IPS DF 6.9 (cell line): ENCODE measurements at regions not wholly inside any gene's neighbourhood (a gene's known extent, or its start where the extent isn't known, plus 50 kb on each side); places are given as distances from the start of the nearest gene placed in this dataset.

Experiments used
- DNase-seq: peaks from one replicate; pipeline ENCODE4 v3.0.0-alpha.2; 2013; ENCODE audit warnings: low read depth, low spot score
- H3K27ac ChIP-seq: one replicate; pipeline ENCODE4 v1.5.1; 2013; ENCODE audit warnings: low read length, control low read depth
- H3K27me3 ChIP-seq: 2 replicates; pipeline ENCODE4 v1.6.1; 2013; ENCODE audit warnings: mild to moderate bottlenecking, low read length; ENCODE audit not compliant: control insufficient read depth, insufficient read depth
- H3K36me3 ChIP-seq: 2 replicates; pipeline ENCODE4 v1.6.1; 2013; ENCODE audit warnings: low read length; ENCODE audit not compliant: control insufficient read depth, insufficient read depth
- H3K4me1 ChIP-seq: 2 replicates; pipeline ENCODE4 v1.6.1; 2013; ENCODE audit warnings: low read length; ENCODE audit not compliant: control insufficient read depth, insufficient read depth
- H3K4me3 ChIP-seq: 2 replicates; pipeline ENCODE4 v1.5.1; 2013; ENCODE audit warnings: mild to moderate bottlenecking, low read length
- H3K9me3 ChIP-seq: 2 replicates; pipeline ENCODE4 v1.6.1; 2013; ENCODE audit warnings: low read length, inconsistent platforms; ENCODE audit not compliant: control insufficient read depth, insufficient read depth
- whole genome bisulfite sequencing: extraction: QIAGEN DNeasy Blood & Tissue Kit; methylation state at CpG from one replicate; pipeline ENCODE4 v1.1.7; 2013; ENCODE audit warnings: mixed read lengths, missing lambda C conversion rate; ENCODE audit not compliant: insufficient read length, insufficient coverage; 5-methylcytosine and 5-hydroxymethylcytosine counted together

DNA sequence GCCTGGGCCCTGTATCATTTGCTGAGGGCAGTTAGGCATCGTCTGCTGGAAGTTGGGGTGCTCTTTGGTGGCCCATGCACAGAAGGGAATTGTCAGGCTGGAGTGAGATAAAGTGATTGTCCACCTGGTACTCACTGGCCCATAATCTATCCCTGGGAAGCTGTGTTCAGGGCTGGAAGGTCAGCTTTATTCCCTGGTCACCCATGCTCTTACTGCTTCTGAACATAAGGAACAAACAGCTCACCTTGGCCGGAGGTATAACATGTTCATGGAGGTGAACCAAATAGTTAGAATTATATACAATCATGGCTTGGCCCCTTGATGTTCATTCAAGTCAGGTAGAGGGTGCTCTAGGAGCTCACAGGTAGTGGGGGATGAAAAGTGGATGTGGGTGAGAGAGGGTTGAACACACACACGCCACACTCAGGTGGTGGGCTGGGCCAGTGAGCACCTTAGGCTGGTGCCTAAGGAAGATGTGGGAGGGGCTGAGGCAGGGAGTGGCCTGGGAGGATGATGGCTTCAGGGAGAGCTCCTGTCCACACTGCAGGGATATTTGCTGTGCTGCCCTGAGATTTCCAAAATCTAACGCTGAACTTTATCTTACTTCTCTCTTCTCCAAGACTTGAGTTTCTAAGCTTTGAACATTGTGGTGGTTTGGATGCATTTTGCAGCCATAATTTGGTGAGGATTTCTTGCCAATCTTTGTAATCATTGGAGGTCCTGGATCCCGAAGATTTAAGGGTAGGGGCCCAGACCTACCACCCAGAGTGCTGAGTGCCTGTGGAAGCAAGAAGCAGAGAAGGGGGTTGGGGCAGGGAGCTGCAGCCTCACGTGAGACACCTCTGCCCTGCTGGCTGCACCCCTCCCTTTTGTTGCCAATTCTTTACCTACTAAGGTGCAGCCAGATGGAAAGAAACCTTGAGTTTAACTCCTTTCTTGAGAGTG is 420.6 kb downstream of the ZNF536 start:
- Histone ChIP-seq H3K27ac (no peak overlapping the region), H3K36me3 (no peaks in the 10 kb centered on the region), H3K27me3 (no peaks in the 10 kb centered on the region), H3K9me3 (no peaks in the 10 kb centered on the region; the same call in 1 of the 2 replicates), H3K4me1 (no peaks in the 10 kb centered on the region), H3K4me3 (no peak overlapping the region)
- DNase-seq: no peak
- no CpG with 5 or more reads among the region's 6 CpGs for WGBS

GRCh38 chr19:30791088-30791487 is 418.9 kb downstream of the ZNF536 start:
- H3K36me3 ChIP-seq: no peaks in the 10 kb centered on the region
- H3K4me1 ChIP-seq: no peaks in the 10 kb centered on the region
- no peaks in the 10 kb centered on the region for H3K27me3 ChIP-seq
- H3K4me3 ChIP-seq: no peak overlapping the region
- no peaks in the 10 kb centered on the region; the same call in 1 of the 2 replicates for H3K9me3 ChIP-seq
- no CpG with 5 or more reads among the region's 13 CpGs for WGBS
- no peak overlapping the region for H3K27ac ChIP-seq
- no peak for DNase-seq

DNA sequence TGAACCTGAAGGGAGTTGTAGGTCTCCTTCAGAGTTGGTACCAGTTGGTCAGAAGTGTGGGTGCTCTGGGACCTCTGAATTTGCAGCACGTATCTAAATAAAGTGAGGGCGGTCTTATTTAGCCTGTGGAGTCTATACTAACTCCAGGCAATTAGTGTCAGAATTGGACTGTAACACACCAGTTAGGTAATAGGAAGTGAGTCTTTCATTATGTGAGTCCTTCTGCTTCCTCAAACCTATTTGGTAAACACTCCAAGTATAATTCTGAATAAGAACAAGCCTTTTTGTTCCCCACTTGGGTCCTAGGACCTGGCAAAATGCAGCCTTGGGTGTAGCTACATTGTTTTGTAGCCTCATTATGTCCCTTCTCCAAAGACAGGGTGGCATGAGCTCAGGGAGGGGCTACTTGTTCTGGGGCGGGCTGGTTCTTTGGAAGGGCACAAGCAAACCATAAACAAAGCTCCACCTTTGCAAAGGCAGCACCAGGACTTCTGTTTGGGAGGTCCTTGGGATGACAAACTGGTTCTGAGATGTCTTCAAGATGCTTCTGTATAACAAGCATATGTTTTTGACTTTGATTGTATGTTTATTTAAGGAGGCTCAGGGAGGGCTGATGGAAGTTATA is 418.0 kb downstream of the ZNF536 start:
- DNase-seq: no peak
- Histone ChIP-seq H3K27ac (no peak overlapping the region), H3K27me3 (no peaks in the 10 kb centered on the region), H3K4me3 (no peak overlapping the region), H3K4me1 (no peaks in the 10 kb centered on the region), H3K36me3 (no peaks in the 10 kb centered on the region), H3K9me3 (no peaks in the 10 kb centered on the region; the same call in 1 of the 2 replicates)
- no CpG with 5 or more reads among the region's 3 CpGs for WGBS

GRCh38 chr19:30788105-30788765 is 416.1 kb downstream of the ZNF536 start:
- WGBS: no CpG with 5 or more reads among the region's 5 CpGs
- Histone ChIP-seq H3K36me3 (no peaks in the 10 kb centered on the region), H3K9me3 (no peaks in the 10 kb centered on the region; the same call in 1 of the 2 replicates), H3K4me3 (no peak overlapping the region), H3K27ac (no peak overlapping the region), H3K27me3 (no peaks in the 10 kb centered on the region), H3K4me1 (no peaks in the 10 kb centered on the region)
- DNase-seq: no peak

- no peak overlapping the region for H3K27ac ChIP-seq
- no peak overlapping the region for H3K4me3 ChIP-seq
- WGBS: no CpG with 5 or more reads among the region's 5 CpGs
- H3K27me3 ChIP-seq: no peaks in the 10 kb centered on the region
- no peaks in the 10 kb centered on the region for H3K36me3 ChIP-seq
- no peaks in the 10 kb centered on the region; the same call in 1 of the 2 replicates for H3K9me3 ChIP-seq
- no peaks in the 10 kb centered on the region for H3K4me1 ChIP-seq
- no peak for DNase-seq
Observed at GRCh38 chr19:30785458-30786137, 413.4 kb downstream of the ZNF536 start.

- no peak for DNase-seq
- Histone ChIP-seq H3K4me1 (no peaks in the 10 kb centered on the region), H3K9me3 (no peaks in the 10 kb centered on the region; the same call in 1 of the 2 replicates), H3K27me3 (no peaks in the 10 kb centered on the region), H3K36me3 (no peaks in the 10 kb centered on the region), H3K27ac (no peak overlapping the region), H3K4me3 (no peak overlapping the region)
- WGBS: 100% methylated on average over 1 of the region's 12 CpGs
Observed at GRCh38 chr19:30784850-30785457, 412.8 kb downstream of the ZNF536 start.

- WGBS: no CpG with 5 or more reads among the region's 9 CpGs
- DNase-seq: no peak
- no peak overlapping the region for H3K4me3 ChIP-seq
- no peaks in the 10 kb centered on the region for H3K36me3 ChIP-seq
- no peak overlapping the region for H3K27ac ChIP-seq
- H3K27me3 ChIP-seq: no peaks in the 10 kb centered on the region
- H3K9me3 ChIP-seq: no peaks in the 10 kb centered on the region
- H3K4me1 ChIP-seq: no peaks in the 10 kb centered on the region
Observed at GRCh38 chr19:30783936-30784335, 411.8 kb downstream of the ZNF536 start.

GRCh38 chr19:30783212-30783611 is 411.0 kb downstream of the ZNF536 start:
- Histone ChIP-seq H3K36me3 (no peaks in the 10 kb centered on the region), H3K27ac (no peak overlapping the region), H3K9me3 (no peaks in the 10 kb centered on the region), H3K4me3 (no peak overlapping the region), H3K4me1 (no peaks in the 10 kb centered on the region), H3K27me3 (no peaks in the 10 kb centered on the region)
- no CpG with 5 or more reads among the region's 3 CpGs for WGBS
- no peak for DNase-seq

GRCh38 chr19:30781519-30781918 is 409.3 kb downstream of the ZNF536 start:
- Histone ChIP-seq H3K4me3 (no peak overlapping the region), H3K4me1 (no peaks in the 10 kb centered on the region), H3K27ac (no peak overlapping the region), H3K27me3 (no peaks in the 10 kb centered on the region), H3K9me3 (no peaks in the 10 kb centered on the region), H3K36me3 (no peaks in the 10 kb centered on the region)
- DNase-seq: no peak
- no CpG with 5 or more reads among the region's 10 CpGs for WGBS

- H3K4me3 ChIP-seq: no peak overlapping the region
- no peak overlapping the region for H3K27ac ChIP-seq
- no peak for DNase-seq
- H3K27me3 ChIP-seq: no peaks in the 10 kb centered on the region
- H3K36me3 ChIP-seq: no peaks in the 10 kb centered on the region
- no peaks in the 10 kb centered on the region for H3K4me1 ChIP-seq
- WGBS: no CpG with 5 or more reads among the region's 2 CpGs
- no peaks in the 10 kb centered on the region for H3K9me3 ChIP-seq
Observed at GRCh38 chr19:30781047-30781446, 408.9 kb downstream of the ZNF536 start.
